ENCODE measurements at regions not wholly inside any gene's neighbourhood (a gene's known extent, or its start where the extent isn't known, plus 50 kb on each side); places are given as distances from the start of the nearest gene placed in this dataset.
A peak's percentile ranks its signal among the peaks of the same experiment; 100 is the strongest.

DNA sequence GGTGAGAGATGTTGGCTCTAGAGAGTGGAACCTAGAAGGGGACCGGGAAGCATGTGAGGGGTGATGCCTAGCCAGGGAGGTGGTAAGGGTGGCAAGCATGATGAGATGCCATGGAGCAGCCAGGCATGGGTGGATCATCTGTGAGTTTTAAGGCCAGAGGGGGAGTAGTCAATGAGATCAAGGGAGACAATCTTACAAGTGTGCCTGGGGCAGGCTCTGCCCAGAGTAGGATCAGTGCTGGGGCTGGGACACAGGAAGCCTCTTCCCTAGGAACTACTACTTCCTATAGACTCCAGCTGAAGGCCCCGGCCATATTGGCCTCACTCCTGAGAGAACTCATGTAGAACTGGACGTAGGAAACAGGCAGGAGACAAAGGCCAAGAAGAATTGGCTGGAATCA, 192.4 kb upstream of the CSF3R start:
- DNase-seq, result no peak

DNA sequence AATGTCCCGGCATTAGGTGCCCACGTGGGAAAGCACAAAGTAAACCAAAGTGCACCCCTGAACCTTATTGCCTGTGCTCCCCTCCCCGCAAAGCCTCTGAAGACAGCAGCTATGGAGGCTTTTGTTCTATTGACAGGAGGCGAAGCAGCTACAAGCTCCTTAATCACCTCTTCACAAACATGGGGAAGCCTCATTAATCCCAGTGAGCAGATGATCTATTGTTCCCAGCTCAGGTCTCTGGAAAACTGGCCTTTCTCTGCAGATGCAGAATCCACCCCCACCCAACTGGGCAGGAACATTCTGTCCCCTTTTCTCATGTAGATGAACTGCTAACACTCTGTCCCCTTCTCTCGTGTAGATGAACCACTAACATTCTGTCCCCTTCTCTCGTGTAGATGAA, 190.5 kb upstream of the CSF3R start:
- DNase-seq, result no peak

DNA sequence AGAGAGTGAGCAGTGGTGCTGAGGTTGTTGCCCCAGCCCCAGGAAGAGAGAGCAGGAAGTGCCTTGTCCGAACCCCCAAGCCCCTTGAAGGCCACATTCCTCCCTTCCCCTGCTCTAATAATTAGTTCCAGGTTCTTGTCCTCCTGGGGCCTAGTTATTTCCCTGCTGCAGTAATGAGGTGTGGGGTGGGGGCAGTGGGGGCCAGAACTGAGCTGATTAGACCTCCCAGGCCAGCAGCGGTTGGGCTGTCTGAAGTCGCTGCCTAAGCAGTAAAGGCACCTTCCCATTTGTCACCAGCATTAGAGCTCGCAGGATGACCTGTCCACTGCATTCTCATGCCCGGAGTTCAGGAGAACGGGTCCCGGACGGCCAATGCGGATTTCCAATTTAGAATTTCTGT, 186.5 kb upstream of the CSF3R start:
- DNase-seq, result no peak

DNA sequence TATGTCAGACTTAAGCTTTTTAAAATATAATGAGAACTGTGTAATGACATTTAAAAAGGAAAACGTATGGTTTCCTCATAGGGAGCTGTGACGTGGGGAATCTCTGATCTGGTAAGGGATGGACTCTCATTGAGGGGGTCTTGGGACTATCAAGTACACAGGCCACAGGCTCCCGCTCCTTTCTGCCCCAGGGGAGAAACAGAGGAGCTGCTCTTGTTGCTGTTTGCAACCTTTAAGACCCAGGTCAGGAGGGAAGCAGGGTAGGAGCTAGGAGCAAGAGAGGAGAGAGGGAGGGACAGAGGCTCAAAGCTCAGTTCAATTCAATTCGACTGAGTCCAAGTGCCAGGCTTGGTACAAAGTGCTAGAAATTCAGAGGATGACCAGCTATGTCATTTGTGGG, 185.1 kb upstream of the CSF3R start:
- no peak for DNase-seq

DNA sequence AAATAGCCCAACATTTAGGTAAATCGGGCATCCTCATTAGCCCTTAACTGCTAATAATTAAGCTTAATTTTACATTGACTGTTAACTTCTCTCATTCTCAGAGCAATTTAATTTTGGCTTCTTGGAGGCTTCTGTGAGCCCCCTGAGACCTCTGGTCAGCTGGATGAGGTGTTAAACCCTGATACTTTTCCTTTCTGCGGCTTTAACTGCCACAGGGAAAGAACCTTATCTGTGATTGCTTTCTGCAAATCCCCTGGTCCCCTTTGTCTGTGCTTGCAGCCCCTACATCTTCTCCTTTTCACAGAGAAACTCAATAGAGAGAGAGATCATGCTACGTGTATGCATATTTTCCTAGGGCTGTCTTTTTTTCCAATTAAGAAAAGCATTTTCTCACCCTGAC, 184.5 kb upstream of the CSF3R start:
- no peak for DNase-seq

DNA sequence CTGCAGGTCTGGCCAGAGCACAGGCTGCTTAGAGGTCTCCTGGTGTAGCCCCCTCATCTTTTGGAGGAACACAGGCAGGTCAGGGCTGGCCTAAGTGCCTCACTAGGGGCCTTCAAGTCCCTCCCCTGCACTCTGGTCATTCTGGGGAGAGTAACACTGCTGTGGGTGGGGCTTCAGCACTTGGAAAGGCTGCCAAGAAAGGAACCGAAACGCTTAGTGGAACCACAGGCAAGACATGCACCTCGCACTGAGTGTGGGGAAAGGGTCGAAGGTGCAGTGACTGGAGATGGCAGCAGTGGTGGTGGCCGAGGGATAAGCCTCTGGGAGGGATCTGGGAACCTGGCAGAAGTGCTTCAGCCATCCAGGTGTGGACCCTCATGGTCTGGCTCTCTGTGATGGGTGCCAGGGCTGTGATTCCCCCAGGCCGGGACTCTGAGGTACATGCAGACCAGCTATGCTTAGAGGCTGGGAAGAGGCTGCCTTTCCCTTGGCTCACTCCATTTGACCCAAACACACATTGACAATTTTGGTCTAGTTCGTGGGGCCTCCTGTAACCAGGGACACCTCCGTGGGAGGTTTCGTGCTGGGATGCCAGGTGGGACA, 182.9 kb upstream of the CSF3R start:
- DNase-seq, result peak; percentile 3

DNA sequence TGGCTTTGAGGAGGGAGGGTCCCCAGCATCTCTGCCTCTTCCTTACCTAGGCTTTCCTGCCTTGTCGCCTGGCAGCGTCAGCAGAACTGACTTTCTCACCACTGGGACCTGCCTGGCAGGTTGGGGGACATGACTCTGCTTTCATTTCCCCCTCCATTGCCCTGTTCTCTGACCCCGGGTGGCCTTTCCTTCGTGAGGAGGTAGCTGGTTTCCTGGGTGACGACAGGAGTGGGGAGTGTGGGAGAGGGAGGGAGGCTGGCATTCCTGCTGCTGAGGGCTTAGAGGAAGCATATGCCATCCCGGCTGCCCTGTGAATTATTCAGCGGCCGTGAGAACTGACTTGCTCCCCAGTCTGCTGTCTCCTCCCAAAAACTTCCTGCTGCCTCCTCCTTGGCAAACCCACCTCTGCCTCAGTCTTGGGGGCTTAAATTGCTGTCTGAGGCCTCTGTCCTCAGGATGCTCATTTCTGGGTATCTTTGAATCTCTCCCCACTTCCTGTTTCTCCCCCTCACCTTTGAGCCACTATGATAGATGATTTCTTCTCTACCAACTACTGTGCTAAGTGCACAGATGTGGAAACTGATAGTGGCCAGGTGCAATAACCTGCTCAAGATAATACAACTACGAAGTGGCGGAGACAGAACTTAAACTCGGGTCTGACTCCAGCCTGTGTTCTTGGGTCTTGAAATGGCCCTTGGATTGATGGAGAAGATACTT, 182.0 kb upstream of the CSF3R start:
- no peak for DNase-seq

DNA sequence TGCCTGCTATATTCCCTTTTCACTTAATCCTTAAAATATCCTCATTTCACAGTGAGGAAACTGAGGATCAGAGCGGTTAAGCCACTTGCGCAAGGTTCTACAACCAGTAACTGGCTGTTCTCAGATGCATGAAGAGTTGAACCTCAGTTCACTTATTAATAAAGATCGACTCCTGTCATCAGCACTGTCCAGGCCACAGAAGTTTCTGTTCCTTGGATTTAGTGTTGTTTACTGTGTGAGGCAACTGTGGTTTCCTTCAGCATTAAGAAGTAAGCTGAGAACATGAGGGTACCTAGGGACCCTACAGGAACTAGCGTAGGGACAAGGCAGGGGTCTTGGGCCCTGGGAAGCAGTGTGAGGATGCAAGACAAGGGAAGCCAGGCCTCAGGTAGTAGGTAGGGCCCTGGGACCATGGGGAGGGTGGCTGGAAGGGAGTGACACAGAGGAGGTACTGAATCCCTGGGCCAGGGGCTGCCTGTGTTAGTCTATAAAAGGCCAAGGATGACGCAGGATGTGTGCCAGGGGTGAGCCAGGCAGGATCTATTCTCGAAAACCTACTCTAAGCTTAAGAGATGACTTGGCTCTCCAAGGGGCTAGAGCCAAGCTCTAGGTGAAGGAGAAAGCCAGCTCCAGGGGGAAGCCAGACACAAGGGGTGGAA, 181.2 kb upstream of the CSF3R start:
- no peak for DNase-seq

DNA sequence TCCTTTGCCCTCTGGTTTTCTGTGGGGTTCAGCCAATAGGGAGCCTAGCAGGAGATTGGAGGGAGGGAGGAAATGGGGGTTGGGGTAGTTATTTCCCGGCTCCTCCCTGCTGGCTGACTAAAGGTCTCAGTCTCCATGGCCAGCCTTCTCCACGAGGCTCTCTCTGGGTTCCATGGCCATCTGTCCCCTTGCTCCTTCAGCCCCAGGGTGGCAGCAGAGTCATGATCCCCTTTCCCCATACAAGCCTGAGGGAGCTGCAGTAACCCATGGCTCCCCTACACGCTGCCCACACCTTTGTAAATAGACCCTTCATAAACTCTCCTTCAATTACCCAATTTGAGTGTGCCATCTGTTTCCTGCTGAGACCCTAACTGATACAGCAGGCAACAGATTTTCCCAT, 176.1 kb upstream of the CSF3R start:
- no peak for DNase-seq

DNA sequence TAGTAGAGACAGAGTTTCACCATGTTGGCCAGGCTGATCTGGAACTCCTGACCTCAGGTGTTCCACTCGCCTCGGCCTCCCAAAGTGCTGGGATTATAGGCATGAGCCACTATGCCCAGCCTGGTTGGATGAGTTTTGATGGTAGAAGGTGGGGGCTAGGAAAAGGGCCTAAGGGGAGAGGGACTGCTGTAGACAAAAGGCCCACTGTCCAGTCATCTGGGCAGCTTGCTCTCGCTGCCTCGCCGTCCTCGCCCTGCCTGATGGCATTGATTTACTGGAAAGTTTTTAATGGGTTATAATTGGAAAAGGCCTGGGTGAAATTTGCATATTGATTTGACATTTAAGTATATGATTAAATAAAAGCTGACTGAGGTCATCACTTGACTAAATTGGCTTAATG, 175.1 kb upstream of the CSF3R start:
- DNase-seq, result no peak

DNA sequence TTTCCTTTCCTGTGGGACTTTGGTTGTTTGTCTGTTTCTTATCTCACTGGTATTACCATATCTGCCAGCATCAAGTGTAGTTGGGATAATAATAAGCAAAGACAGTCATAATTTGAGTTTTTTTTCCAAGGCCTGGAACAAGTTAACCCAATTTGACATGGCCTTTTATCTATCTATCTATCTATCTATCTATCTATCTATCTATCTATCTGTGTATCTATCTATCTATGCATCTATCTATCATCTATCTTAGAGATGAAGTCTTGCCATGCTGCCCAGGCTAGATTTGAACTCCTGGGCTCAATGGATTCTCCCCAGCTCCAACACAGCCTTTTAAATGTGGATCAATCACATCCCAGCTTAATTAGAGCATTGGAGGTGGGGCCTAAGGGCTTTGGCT, 174.1 kb upstream of the CSF3R start:
- no peak for DNase-seq

DNA sequence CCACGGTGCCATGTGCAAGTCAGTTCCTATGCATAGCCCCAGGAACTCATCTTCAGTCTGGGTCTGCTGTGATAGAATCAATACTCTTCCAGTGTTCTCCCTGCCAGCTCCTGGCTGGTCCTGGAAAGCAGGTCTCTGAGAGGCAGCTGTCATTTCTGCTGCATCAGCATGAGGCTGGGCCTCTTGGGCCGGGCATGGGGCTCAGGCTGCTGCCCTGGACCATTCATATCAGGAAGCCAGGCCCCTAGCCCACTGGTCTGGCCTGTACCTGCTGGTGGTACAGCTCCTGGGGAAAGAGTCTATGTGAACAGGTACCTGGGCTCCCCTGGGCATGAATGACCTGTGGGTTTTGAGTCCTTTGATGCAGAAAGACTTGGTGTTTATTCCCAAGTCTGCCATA, 173.6 kb upstream of the CSF3R start:
- DNase-seq, result no peak

DNA sequence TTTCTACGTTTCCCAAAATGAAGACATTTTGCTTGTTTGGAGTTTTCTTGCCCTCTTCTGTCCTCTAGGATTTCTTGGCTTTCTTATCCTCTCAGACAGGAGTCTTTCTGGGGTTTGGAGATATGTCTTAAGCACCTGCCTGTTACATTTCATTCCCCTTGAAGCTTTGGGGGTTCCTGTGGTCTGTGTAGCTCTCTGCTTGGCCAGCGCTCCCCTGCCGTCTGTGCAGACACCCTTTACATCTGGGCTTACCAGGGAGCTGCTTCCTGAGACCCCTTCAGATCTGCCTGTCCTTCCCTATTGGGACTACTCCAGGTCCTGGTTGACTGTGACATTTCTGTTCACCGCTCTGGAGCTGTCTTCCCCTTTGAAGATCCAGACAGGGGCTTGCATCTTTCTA, 171.9 kb upstream of the CSF3R start:
- DNase-seq, result no peak

DNA sequence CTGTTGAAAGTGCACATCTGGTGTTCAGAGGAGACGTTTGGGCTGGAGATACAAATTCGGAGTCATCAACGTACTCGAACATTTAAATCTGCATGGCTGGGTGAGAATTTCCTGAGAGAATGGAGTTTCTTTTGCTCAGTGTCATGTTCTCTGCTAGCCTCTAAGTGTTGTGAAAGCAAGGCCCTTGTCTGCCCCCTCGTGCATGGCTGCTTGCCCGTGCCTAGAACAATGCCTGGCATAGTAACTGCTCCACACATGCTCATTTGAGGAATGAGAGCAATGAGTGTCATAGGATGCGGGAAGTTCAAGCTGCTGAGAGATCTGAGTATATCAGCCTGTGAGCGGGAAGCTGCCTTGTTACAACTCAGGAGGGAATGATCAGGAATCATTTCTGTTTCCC, 171.1 kb upstream of the CSF3R start:
- DNase-seq, result no peak

DNA sequence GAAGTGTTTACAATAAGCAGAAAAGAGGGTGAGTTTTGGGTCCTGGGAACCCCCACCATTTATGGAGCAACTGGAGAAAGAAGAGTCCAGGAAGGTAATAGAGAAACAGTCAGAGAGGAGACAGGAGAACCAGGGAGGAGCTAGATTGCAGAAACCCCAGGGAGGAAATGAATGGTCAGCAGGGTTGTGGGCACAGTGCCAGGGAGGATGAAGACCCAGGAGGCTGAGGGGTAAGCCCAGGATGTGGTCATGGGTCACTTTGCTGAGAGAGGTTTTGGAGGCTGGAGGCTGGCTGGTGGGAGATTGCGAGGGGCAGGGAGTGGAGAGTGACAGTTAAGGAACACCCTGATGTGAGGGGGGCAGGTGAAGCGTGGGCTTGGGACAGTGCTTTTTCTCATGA, 169.9 kb upstream of the CSF3R start:
- DNase-seq, result no peak

DNA sequence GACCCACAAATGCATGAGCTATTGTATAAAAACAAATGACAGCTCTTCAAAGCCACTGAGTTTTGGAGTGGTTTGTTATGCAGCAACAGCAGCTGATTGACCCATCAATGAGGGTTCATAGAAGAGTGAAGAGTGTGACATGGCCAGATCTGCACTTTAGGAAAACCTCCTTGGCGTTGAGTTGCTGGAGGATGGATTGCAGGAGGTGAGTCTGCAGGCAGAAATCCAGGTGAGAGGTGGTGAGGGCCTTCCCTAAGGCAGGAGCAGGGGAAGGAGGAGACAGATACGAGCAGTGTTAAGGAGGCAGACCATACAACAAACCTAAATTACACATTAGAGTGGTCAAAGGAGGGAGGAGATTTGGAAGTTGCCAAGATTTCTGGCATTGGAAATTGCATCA, 169.3 kb upstream of the CSF3R start:
- no peak for DNase-seq

DNA sequence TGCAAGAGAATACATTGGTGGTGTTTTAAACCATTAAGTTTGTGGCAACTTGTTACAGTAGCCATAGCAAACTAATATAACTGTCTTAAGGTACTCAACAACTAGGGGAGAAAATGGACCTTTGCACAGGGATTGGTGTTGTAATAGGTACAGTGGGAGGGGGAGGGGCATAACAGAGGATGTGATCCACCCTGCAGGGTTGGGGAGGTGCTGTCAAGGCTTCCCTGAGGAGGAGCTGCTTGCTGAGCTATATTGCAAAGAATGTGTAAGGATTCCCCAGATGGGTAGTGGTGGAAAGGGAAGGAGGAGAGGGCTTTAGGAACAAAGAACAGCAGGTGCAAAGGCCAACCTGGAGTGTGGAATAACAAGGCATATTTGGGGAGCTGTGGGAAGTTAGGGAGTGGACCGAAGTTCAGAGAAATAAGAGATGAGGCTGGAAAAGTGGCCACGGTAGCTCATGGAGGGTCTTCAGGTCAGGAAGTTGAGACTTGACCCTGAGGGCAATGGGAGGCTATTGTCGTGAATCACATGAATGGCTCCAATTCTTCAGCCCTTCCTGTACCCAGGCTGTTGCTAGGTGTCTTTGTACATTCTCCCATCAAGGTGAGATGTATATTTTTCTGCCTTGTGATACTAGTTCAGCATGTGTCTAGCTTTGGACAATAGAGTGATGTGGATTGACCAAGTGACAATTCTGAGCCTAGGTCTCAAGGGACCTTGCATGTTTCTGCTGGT, 168.6 kb upstream of the CSF3R start:
- no peak for DNase-seq

DNA sequence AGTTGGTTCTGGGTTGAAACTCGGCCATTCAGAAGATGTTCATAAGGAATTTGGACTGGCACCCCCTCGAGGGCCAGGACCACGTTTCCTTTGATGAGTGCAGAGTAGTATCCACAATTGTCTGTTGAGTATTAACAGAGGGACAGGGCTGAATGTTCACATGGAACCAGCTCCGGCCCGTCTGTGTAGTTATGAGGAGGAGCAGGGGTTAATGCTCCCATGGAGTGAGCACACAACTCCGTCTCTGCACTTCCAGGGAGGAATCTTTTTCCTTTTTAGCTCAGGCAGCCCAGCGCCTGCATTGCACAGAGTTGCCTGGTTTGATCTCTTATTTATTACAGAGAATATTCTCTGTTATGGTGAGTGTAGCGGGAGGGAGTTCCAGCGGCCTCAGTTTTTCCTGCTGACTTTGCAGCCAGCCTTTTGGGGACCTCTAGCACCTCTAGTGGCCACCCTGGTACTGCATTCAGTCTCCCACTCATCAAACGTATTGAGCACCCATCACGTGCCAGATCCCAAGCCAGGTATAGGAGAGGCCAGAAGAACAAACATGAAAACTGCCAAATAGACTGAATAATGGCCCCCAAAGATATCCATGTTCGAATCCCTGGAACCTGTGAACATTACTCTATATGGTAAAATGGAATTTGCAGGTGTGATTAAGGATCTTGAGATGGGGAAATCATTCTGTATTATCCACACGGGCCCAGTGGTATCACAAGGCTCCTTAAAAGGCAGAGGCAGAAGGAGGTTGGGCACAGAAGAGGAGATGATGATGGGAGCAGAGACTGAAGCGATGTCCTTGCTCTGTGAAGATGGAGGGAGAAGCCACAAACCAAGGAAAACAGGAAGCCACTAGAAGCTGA, 167.7 kb upstream of the CSF3R start:
- peak; percentile 52 for DNase-seq

DNA sequence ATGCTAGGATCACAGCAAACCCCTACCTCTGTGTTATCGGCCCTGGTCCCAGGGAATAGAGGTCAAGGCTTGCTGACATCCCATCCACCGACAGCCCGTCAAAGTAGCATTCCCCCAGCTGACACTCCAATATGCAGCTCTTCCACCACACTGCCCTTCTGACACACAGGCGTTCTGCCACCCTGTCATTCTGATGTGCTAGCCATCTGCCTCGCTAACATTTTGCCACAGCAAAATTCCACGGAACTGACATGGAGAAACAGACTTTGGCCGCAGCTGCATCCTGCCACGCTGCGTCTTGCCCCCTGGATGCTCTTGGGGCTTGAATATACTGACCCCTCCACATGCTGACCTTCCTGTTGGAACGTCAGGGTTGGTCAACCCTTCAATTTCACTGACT, 163.2 kb upstream of the CSF3R start:
- DNase-seq, result no peak

DNA sequence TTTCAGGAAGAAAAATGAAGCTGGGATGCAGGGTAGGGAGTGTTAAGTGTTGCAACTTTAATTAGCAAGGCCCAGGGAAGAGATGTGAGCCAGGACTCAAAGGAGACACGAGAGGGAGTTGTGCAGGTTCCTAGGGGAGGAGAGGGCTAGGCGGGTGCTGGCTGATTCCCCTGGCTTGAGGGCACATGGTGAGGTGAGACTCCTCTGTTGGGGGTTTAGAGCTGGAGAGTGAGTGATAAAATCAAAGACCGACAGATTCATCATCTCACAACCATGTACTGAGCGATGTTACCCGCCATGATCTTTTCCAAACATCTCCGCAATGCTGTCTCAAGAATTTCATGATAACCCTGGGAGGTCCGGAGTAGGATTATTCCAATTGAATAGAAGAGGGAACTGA, 161.8 kb upstream of the CSF3R start:
- DNase-seq, result no peak

DNA sequence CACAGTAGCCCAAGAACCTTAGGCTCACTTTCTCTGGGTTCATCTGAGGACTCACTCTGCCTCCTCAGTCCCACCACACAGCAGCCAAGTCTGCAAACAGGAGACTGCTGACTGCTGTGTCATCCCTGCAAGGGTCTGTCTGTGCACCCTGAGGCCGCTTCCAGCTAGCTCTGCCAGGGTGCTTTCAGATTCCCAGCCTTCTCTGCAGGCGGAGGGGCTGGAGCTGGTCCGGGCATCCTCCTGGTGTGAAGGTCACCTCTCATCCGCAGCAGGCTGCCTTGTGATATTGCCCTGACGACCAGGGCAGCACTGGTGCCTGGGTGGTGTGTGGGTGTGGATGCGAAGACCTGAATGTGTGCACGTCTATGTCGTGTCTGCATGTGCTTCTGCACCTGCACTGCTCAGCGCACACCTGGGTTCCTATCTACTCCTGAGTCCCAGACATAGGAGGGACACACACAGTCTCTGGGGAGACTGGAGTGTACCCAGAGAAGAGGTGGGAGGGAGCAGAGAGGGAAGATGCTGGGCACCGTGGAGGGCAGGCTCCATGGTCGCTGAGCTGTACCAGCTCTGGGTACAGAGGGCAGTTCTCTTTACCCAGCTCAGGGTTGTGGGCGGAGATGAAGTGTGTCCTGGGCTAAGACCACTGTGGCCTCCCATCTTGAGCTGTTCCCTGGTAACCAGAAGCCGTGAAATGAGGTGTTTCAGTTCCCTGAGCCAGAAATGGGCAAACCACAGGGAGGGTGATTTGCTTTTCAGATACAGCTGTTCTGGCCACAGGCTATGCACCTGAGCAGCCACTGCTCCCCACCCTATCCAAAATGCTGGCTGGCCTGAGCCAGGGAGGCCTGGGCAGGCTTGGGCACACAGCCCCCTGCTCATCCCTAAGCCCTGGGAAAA, 160.9 kb upstream of the CSF3R start:
- DNase-seq, result no peak

DNA sequence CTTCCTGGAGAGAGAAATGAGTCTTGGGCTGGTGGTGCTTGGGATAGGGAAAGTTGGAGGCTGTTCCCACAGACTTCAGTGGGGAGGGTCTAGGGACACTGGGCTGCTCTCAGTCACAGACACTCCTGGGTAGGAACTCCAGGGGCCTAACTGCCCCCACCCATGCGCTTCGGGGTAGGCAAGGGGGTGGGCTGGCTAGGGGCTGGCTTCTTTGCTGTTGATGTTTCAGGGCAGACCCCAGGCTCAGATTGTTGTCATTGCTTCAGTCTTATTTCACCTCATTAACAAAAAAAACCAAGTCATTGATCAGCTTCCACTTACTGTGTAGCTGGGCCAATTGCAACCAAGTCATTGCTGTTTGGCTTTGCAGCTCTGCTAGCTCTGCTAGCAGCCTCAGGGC, 160.1 kb upstream of the CSF3R start:
- no peak for DNase-seq

Measured in CD4-positive, alpha-beta T cell treated with Interleukin-4 for 4 hours (primary cell).